GM12872 (cell line): ENCODE measurements at regions not wholly inside any gene's neighbourhood (a gene's known extent, or its start where the extent isn't known, plus 50 kb on each side); places are given as distances from the start of the nearest gene placed in this dataset.
A peak's percentile ranks its signal among the peaks of the same experiment; 100 is the strongest.

ENCODE experiments used
- TF ChIP-seq, protein P1 (sequence below): IDR thresholded peaks from 3 replicates; pipeline ENCODE4 v1.5.1; 2011; ENCODE audit warnings: low read depth, mild to moderate bottlenecking, low read length, moderate library complexity; ENCODE audit not compliant: insufficient read depth

DNA sequence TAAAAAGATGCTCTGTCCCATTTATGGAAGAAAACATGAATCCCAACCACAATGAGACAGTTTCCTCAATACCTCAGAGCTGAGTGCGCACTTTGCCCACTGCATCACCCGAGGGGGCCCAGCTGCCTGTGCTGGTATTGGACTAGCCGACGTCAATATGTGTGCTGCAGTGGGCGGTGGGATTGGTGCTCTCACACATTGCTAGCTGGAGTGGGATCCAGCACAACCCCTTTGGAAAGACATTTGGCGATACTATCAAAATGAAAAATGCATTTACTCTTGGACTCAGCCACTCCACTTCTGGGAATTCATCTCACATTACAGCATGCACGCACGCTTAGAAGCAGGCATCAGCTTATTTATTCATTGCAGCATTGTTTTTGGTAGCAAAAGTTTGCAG, 289.2 kb upstream of the FOXF1 start:
- TF ChIP-seq, protein P1, sequence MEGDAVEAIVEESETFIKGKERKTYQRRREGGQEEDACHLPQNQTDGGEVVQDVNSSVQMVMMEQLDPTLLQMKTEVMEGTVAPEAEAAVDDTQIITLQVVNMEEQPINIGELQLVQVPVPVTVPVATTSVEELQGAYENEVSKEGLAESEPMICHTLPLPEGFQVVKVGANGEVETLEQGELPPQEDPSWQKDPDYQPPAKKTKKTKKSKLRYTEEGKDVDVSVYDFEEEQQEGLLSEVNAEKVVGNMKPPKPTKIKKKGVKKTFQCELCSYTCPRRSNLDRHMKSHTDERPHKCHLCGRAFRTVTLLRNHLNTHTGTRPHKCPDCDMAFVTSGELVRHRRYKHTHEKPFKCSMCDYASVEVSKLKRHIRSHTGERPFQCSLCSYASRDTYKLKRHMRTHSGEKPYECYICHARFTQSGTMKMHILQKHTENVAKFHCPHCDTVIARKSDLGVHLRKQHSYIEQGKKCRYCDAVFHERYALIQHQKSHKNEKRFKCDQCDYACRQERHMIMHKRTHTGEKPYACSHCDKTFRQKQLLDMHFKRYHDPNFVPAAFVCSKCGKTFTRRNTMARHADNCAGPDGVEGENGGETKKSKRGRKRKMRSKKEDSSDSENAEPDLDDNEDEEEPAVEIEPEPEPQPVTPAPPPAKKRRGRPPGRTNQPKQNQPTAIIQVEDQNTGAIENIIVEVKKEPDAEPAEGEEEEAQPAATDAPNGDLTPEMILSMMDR: no peak

DNA sequence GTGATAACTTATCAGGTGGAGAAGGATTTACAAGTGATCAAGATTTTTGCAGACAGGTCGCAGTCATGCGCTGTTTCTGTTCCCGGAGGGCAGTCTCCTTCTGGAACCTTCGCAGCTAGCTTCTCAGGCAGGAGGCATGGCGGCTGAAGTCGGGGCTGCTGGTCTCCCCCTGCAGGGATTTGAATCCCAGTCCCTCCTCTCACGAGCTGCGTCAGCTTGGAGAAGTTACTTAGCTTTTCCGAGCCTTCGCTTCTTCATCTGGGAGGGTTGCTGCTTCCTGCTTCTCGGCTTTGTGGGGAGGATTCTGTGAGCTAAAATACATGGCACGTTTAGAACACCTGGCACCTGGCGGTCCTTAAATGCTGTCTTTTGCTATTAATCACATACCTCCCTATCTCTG, 287.8 kb upstream of the FOXF1 start:
- TF ChIP-seq, protein P1: no peak

DNA sequence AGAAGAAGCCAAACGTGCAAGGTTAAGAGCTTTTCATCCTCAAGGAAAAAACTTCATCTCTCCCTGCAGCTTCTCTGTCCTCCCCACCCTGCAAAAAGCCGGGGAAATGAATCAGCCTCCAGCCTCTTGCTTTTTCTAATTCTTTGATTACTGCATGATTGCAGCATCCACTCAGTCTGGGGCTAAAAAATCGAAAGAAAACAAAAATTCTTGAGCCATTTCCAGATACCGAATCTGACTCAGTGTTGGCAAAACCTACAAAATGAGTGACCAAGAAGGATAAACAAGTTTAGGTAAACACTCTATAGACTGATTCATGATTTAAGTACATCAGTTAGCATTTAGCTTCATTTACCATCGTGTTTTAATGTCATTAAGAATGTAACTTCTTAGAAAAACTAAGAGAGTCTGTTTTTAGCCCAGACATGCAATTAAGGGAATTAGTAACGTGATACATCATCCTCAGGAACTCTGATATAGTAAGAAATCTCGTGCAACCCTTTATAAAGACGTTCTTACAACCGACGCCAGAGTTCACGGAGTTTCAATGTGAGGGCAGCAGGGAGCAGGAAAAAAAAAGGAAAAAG, 287.3 kb upstream of the FOXF1 start:
- TF ChIP-seq, protein P1: no peak

DNA sequence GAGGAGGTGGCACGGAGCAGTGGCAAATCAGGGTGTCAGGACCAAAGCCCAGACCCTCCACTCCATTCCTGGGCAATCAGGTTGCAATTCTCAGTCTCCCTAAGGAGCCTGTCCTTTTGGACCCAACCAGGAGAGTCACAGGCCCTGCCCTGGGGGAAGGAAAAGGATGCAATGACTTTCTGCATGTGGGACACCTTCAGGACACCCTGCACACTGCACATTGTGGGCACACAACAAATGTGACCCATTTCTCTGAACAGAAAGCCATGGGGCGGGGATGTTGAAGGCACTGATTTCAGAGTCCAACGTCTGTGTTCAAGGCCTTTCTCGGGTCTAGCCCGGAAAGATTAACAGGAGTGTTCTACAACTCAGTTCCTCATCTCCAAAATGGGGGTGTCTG, 286.2 kb upstream of the FOXF1 start:
- TF ChIP-seq, protein P1: peak; percentile 25; the same call in 1 of the 3 replicates

DNA sequence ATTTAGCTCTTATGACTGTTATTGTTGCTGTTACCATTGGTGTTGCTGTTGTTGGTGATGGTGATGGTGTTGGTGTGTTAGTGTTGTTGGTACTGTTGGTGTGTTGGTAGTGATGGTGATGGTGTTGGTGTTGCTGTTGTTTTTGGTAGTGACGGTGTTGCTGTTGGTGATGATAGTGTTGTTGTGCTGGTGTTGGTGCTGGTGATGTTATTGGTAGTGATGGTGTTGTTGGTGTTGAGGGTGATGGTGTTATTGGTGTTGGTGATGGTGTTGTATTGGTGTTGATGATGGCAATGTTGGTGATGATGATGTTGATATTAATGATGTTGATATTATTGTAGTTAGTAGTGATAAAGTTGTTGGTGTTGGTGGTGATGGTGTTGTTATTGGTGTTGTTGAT, 285.7 kb upstream of the FOXF1 start:
- TF ChIP-seq, protein P1: no peak

DNA sequence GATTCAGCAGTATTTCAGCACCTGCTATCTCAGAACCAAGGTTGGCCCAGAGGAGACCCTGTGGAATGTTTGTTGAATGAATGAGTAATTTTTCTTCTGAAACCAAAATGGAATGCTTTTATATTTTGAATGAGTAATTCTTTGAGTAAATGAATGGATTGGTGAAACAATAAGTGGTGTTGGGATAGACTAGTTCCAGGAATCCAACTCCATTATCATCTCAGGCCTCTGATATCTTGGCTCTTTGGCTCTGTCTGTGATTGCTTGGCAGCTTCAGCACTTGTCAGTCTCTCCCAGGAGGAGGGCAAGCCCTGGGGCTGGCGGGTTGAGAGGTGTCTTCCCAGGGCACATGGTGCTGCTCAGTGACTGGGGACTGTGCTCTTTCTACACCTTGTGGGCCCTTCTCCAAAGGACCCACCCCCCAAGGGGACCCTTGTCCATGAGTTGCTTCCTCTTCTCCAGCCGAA, 284.4 kb upstream of the FOXF1 start:
- TF ChIP-seq, protein P1: no peak

DNA sequence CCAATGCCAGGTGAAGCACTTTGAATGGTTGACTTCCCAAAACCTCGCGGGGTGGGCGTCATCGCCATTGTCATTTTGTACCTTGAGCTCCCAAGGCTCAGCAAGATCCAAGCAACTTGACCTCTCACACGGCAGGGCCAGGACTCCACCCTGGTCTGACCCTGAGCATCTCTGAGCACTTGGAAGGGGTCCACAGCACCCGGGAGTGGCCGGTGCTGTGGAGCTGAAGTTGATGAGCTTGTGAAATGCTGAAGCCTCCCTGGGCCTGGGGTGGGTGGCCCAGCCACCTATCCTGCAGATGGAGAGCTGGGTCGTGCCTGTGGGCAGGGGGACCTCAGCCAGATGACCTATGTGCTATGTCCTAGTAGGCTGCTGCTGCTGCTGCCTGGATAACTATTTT, 283.3 kb upstream of the FOXF1 start:
- TF ChIP-seq, protein P1: no peak
